Fibroblast of lung (primary cell): ENCODE measurements at regions not wholly inside any gene's neighbourhood (a gene's known extent, or its start where the extent isn't known, plus 50 kb on each side); places are given as distances from the start of the nearest gene placed in this dataset.

Experiments
- DNase-seq, 2 donors: peaks; one replicate each; pipeline versions ENCODE4 v3.0.0 to v3.0.0-alpha.2; 2010; ENCODE audit warnings: low read depth in 2 of 2
- H2AFZ ChIP-seq: 2 replicates; pipeline ENCODE4 v1.5.1; 2012; ENCODE audit warnings: low read length, control low read depth, inconsistent platforms
- H3K27ac ChIP-seq: 2 replicates; pipeline ENCODE4 v1.5.1; 2011; ENCODE audit warnings: low read length, control low read depth; ENCODE audit not compliant: insufficient read depth
- H3K27me3 ChIP-seq: 2 replicates; pipeline ENCODE4 v1.5.1; 2011; ENCODE audit warnings: mild to moderate bottlenecking, low read length; ENCODE audit not compliant: control insufficient read depth, insufficient read depth
- H3K36me3 ChIP-seq: 2 replicates; pipeline ENCODE4 v1.5.1; 2011; ENCODE audit warnings: low read length; ENCODE audit not compliant: control insufficient read depth, insufficient read depth
- H3K4me1 ChIP-seq: 2 replicates; pipeline ENCODE4 v1.5.1; 2011; ENCODE audit warnings: low read length; ENCODE audit not compliant: control insufficient read depth, insufficient read depth; ENCODE audit errors: extremely low read depth
- H3K4me2 ChIP-seq: 2 replicates; pipeline ENCODE4 v1.5.1; 2011; ENCODE audit warnings: low read length, control low read depth; ENCODE audit not compliant: insufficient read depth; ENCODE audit errors: extremely low read depth
- H3K4me3 ChIP-seq, 4 experiments: fragments of 200-600 bp in 1 of 4; sonication (generic) in 1 of 4; replicated peaks in 1 of 4; 2 replicates each; pipeline ENCODE4 v1.5.1; 2011 to 2016; ENCODE audit warnings: low read length in 4 of 4, low read depth in 3 of 4, mild to moderate bottlenecking in 3 of 4, control low read depth in 2 of 4, inconsistent platforms in 1 of 4, mixed read lengths in 1 of 4; ENCODE audit not compliant: insufficient read depth in 1 of 4; ENCODE audit errors: control extremely low read depth in 1 of 4
- H3K79me2 ChIP-seq: 2 replicates; pipeline ENCODE4 v1.5.1; 2012; ENCODE audit warnings: mild to moderate bottlenecking, low read length, inconsistent platforms; ENCODE audit not compliant: control insufficient read depth, insufficient read depth
- H3K9ac ChIP-seq: 2 replicates; pipeline ENCODE4 v1.5.1; 2011; ENCODE audit warnings: mild to moderate bottlenecking, low read length, control low read depth; ENCODE audit not compliant: insufficient read depth
- H3K9me3 ChIP-seq: 2 replicates; pipeline ENCODE4 v1.5.1; 2012; ENCODE audit warnings: low read depth, low read length; ENCODE audit not compliant: control insufficient read depth, insufficient read depth
- H4K20me1 ChIP-seq: 2 replicates; pipeline ENCODE4 v1.5.1; 2011; ENCODE audit warnings: low read length; ENCODE audit not compliant: control insufficient read depth, insufficient read depth; ENCODE audit errors: extremely low read depth
- CTCF ChIP-seq, 2 donors: IDR thresholded peaks in 1 of 2; conservative IDR thresholded peaks in 1 of 2; 1 replicate in 1 of 2; 2 replicates in 1 of 2; pipeline ENCODE4 v1.5.1; 2011 to 2012; ENCODE audit warnings: low read length in 2 of 2, control low read depth in 1 of 2, inconsistent platforms in 1 of 2, low read depth in 1 of 2, mild to moderate bottlenecking in 1 of 2
- EZH2 ChIP-seq: IDR thresholded peaks from 2 replicates; pipeline ENCODE4 v1.5.1; 2012; ENCODE audit warnings: low read length, control low read depth, mild to moderate bottlenecking; ENCODE audit errors: missing control alignments

GRCh38 chr3:104554425-104554824 lies 812.3 kb upstream of the ALCAM start:
- Histone ChIP-seq H3K36me3 (no peaks in the 10 kb centered on the region), H2AFZ (no peak overlapping the region), H3K9ac (no peak overlapping the region), H3K4me1 (no peaks in the 10 kb centered on the region), H3K27me3 (no peaks in the 10 kb centered on the region), H3K4me3 (no peak overlapping the region), H3K9me3 (no peaks in the 10 kb centered on the region), H3K79me2 (no peaks in the 10 kb centered on the region), H3K27ac (no peak overlapping the region), H4K20me1 (no peaks in the 10 kb centered on the region), H3K4me2 (no peak overlapping the region)
- no peak for TF ChIP-seq CTCF (conservative IDR thresholded peaks at IDR 0.05 in 1 of 2, IDR thresholded peaks at IDR 0.05 in 1 of 2; ENCODE audit: low read depth in 1 of 2, low read length in 2 of 2)
- no peak for TF ChIP-seq EZH2
- no peak for DNase-seq

GRCh38 chr3:104555728-104556127 lies 811.0 kb upstream of the ALCAM start:
- H3K27me3 ChIP-seq = no peaks in the 10 kb centered on the region
- no peak overlapping the region for H3K4me3 ChIP-seq
- H3K4me2 ChIP-seq = no peak overlapping the region
- H2AFZ ChIP-seq = no peak overlapping the region
- no peaks in the 10 kb centered on the region for H3K36me3 ChIP-seq
- no peak for DNase-seq
- H3K4me1 ChIP-seq = no peaks in the 10 kb centered on the region
- no peaks in the 10 kb centered on the region for H3K9me3 ChIP-seq
- H3K9ac ChIP-seq = no peak overlapping the region
- no peak for TF ChIP-seq EZH2
- no peak for TF ChIP-seq CTCF (conservative IDR thresholded peaks at IDR 0.05 in 1 of 2, IDR thresholded peaks at IDR 0.05 in 1 of 2; ENCODE audit: low read depth in 1 of 2, low read length in 2 of 2)
- H4K20me1 ChIP-seq = no peaks in the 10 kb centered on the region
- H3K79me2 ChIP-seq = no peaks in the 10 kb centered on the region
- H3K27ac ChIP-seq = no peak overlapping the region

- H3K79me2 ChIP-seq = no peaks in the 10 kb centered on the region
- no peak overlapping the region for H3K4me2 ChIP-seq
- H4K20me1 ChIP-seq = no peaks in the 10 kb centered on the region
- H2AFZ ChIP-seq = no peak overlapping the region
- no peaks in the 10 kb centered on the region for H3K9me3 ChIP-seq
- no peaks in the 10 kb centered on the region for H3K27me3 ChIP-seq
- H3K4me1 ChIP-seq = no peaks in the 10 kb centered on the region
- no peaks in the 10 kb centered on the region for H3K36me3 ChIP-seq
- no peak overlapping the region for H3K9ac ChIP-seq
- no peak overlapping the region for H3K4me3 ChIP-seq
- no peak for TF ChIP-seq CTCF (conservative IDR thresholded peaks at IDR 0.05 in 1 of 2, IDR thresholded peaks at IDR 0.05 in 1 of 2; ENCODE audit: low read depth in 1 of 2, low read length in 2 of 2)
- no peak for TF ChIP-seq EZH2
- DNase-seq = peak; percentile 13 to 44
- H3K27ac ChIP-seq = no peak overlapping the region
These were observed 810.2 kb upstream of the ALCAM start for GRCh38 chr3:104556372-104557078.
